Keratinocyte (primary cell): ENCODE measurements at regions not wholly inside any gene's neighbourhood (a gene's known extent, or its start where the extent isn't known, plus 50 kb on each side); places are given as distances from the start of the nearest gene placed in this dataset.

ENCODE experiments used
- DNase-seq: peaks from one replicate; pipeline ENCODE4 v3.0.0-alpha.2; 2011; ENCODE audit warnings: low read depth, missing footprints, low spot score
- FAIRE-seq: peaks from 2 replicates; lab custom pipeline; 2011; peaks lifted over from hg19 to GRCh38; lab: Jason Lieb, UNC
- H2AFZ ChIP-seq: 2 replicates; pipeline ENCODE4 v1.6.0; 2012; ENCODE audit warnings: low read length, control low read depth, inconsistent platforms; ENCODE audit not compliant: control insufficient read depth
- H3K27ac ChIP-seq: 2 replicates; pipeline ENCODE4 v1.5.1; 2011; ENCODE audit warnings: low read length; ENCODE audit not compliant: control insufficient read depth, insufficient read depth
- H3K27me3 ChIP-seq: 3 replicates; pipeline ENCODE4 v1.6.0; 2011; ENCODE audit warnings: low read length; ENCODE audit not compliant: control insufficient read depth, insufficient read depth; ENCODE audit errors: extremely low read depth
- H3K36me3 ChIP-seq, 2 experiments: 2 replicates in 1 of 2; 3 replicates in 1 of 2; pipeline ENCODE4 v1.5.1; 2011; ENCODE audit warnings: low read length in 2 of 2, mild to moderate bottlenecking in 1 of 2; ENCODE audit not compliant: control insufficient read depth in 2 of 2, insufficient read depth in 2 of 2; ENCODE audit errors: extremely low read depth in 1 of 2
- H3K4me1 ChIP-seq: 3 replicates; pipeline ENCODE4 v1.5.1; 2011; ENCODE audit warnings: low read length; ENCODE audit not compliant: control insufficient read depth, insufficient read depth; ENCODE audit errors: extremely low read depth
- H3K4me2 ChIP-seq: 3 replicates; pipeline ENCODE4 v1.6.0; 2011; ENCODE audit warnings: low read depth, low read length; ENCODE audit not compliant: control insufficient read depth, insufficient read depth; ENCODE audit errors: extremely low read depth
- H3K4me3 ChIP-seq, 3 experiments: fragments of 200-600 bp in 1 of 3; sonication (generic) in 1 of 3; 2 replicates in 2 of 3; 3 replicates in 1 of 3; pipeline ENCODE4 v1.5.1; 2011 to 2016; ENCODE audit warnings: low read length in 3 of 3, mild to moderate bottlenecking in 3 of 3, control low read depth in 2 of 3, inconsistent platforms in 1 of 3, low read depth in 1 of 3, mixed read lengths in 1 of 3, mixed run types in 1 of 3, moderate library complexity in 1 of 3; ENCODE audit not compliant: control insufficient read depth in 2 of 3, insufficient read depth in 2 of 3; ENCODE audit errors: extremely low read depth in 1 of 3
- H3K79me2 ChIP-seq: 2 replicates; pipeline ENCODE4 v1.6.0; 2012; ENCODE audit warnings: low read length; ENCODE audit not compliant: control insufficient read depth, insufficient read depth
- H3K9ac ChIP-seq: 3 replicates; pipeline ENCODE4 v1.6.0; 2011; ENCODE audit warnings: low read length; ENCODE audit not compliant: control insufficient read depth, insufficient read depth; ENCODE audit errors: extremely low read depth
- H3K9me1 ChIP-seq: 3 replicates; pipeline ENCODE4 v1.6.0; 2011; ENCODE audit warnings: low read length; ENCODE audit not compliant: control insufficient read depth, insufficient read depth; ENCODE audit errors: extremely low read depth
- H3K9me3 ChIP-seq: 2 replicates; pipeline ENCODE4 v1.5.1; 2012; ENCODE audit warnings: low read depth, low read length; ENCODE audit not compliant: control insufficient read depth
- H4K20me1 ChIP-seq: 3 replicates; pipeline ENCODE4 v1.6.0; 2011; ENCODE audit warnings: low read length; ENCODE audit not compliant: control insufficient read depth, insufficient read depth; ENCODE audit errors: extremely low read depth
- EZH2 ChIP-seq: IDR thresholded peaks from one replicate; pipeline ENCODE4 v1.6.1; 2012; ENCODE audit warnings: inconsistent platforms, mild to moderate bottlenecking, low read length, moderate library complexity
- dilution Hi-C: fragments of 300-500 bp; cut with MboI; formaldehyde crosslinking; loops from one replicate; pipeline ENCODE4 v1.7.0; 2020; ENCODE audit warnings: low sequenced_read_pairs; ENCODE audit not compliant: extremely low pct_ligation_motif_present
- TF ChIP-seq, protein P1 (sequence below), 3 experiments: IDR thresholded peaks in 1 of 3; conservative IDR thresholded peaks in 1 of 3; optimal IDR thresholded peaks in 1 of 3; 2 replicates in 2 of 3; 3 replicates in 1 of 3; pipeline versions ENCODE3 to v1.5.1; 2011; ENCODE audit warnings: low read length in 3 of 3, mild to moderate bottlenecking in 3 of 3, moderate library complexity in 2 of 3, control low read depth in 1 of 3, inconsistent platforms in 1 of 3; ENCODE audit not compliant: insufficient read depth in 2 of 3; ENCODE audit errors: extremely low read depth in 1 of 3

DNA sequence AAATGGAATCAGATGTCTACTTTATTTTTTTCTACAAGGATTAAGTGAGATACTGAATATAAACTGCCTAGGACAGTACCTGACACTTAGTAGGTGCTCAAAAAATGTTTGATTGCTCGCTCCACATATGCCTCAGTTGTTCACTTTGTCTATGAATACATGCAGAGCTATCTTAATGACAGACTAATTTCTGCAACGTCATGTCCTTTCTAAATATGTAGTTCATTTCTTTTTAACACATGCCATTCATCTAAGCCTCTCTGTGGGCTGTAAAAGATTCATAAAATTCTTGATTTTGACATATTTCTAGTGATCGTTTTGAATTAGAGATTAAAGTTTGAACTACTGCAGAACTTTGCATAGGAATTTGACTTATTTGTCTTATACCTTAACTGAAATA lies 176.3 kb upstream of the STXBP6 start:
- no peak for FAIRE-seq
- no peak overlapping the region for H3K4me2 ChIP-seq

DNA sequence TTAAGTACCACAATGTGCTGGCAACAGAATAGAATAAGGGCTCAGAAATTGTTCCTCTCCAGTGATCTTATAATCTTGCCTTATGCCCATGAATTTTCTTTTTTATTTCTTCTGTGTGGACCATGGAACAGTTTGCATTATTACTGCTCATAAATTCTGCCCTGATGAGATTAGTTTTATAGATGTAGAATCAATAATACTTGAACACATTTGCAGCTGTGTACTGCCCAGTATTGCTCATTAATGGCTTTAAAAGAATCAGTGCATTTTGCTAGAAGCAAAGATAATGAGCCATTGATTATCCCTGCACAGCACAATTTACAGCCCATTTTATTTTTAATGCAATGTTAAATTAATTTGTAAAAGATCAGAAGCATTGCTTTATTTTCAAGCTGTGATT lies 172.3 kb upstream of the STXBP6 start:
- Histone ChIP-seq H3K9me1 (no peaks in the 10 kb centered on the region), H3K27me3 (no peaks in the 10 kb centered on the region), H3K4me3 (no peak overlapping the region), H3K9ac (no peak overlapping the region), H3K9me3 (no peaks in the 10 kb centered on the region), H3K27ac (no peak overlapping the region), H3K79me2 (no peaks in the 10 kb centered on the region), H3K4me1 (no peaks in the 10 kb centered on the region), H4K20me1 (no peaks in the 10 kb centered on the region), H2AFZ (no peak overlapping the region), H3K36me3 (no peaks in the 10 kb centered on the region), H3K4me2 (no peak overlapping the region)
- FAIRE-seq (no peak), DNase-seq (no peak)
- no peak for TF ChIP-seq EZH2
- TF ChIP-seq, protein P1, sequence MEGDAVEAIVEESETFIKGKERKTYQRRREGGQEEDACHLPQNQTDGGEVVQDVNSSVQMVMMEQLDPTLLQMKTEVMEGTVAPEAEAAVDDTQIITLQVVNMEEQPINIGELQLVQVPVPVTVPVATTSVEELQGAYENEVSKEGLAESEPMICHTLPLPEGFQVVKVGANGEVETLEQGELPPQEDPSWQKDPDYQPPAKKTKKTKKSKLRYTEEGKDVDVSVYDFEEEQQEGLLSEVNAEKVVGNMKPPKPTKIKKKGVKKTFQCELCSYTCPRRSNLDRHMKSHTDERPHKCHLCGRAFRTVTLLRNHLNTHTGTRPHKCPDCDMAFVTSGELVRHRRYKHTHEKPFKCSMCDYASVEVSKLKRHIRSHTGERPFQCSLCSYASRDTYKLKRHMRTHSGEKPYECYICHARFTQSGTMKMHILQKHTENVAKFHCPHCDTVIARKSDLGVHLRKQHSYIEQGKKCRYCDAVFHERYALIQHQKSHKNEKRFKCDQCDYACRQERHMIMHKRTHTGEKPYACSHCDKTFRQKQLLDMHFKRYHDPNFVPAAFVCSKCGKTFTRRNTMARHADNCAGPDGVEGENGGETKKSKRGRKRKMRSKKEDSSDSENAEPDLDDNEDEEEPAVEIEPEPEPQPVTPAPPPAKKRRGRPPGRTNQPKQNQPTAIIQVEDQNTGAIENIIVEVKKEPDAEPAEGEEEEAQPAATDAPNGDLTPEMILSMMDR (optimal IDR thresholded peaks at IDR 0.05 in 1 of 3, IDR thresholded peaks at IDR 0.05 in 1 of 3, conservative IDR thresholded peaks at IDR 0.05 in 1 of 3; ENCODE audit: extremely low read depth in 1 of 3, insufficient read depth in 2 of 3, low read length in 3 of 3), result no peak
- dilution Hi-C loops, result no loop called here

More for the DNA sequence above, 176.3 kb upstream of the STXBP6 start:
- TF ChIP-seq EZH2, result no peak
- TF ChIP-seq, protein P1 (optimal IDR thresholded peaks at IDR 0.05 in 1 of 3, IDR thresholded peaks at IDR 0.05 in 1 of 3, conservative IDR thresholded peaks at IDR 0.05 in 1 of 3; ENCODE audit: extremely low read depth in 1 of 3, insufficient read depth in 2 of 3, low read length in 3 of 3), result no peak
- Histone ChIP-seq H3K36me3 (no peaks in the 10 kb centered on the region), H2AFZ (no peak overlapping the region), H3K4me3 (no peak overlapping the region), H4K20me1 (no peaks in the 10 kb centered on the region), H3K79me2 (no peaks in the 10 kb centered on the region), H3K27me3 (no peaks in the 10 kb centered on the region), H3K9me1 (no peaks in the 10 kb centered on the region), H3K9ac (no peak overlapping the region), H3K27ac (no peak overlapping the region), H3K9me3 (no peaks in the 10 kb centered on the region), H3K4me1 (no peaks in the 10 kb centered on the region)
- no peak for DNase-seq
- dilution Hi-C loops, result no loop called here
